H7 (cell line): ENCODE measurements at regions not wholly inside any gene's neighbourhood (a gene's known extent, or its start where the extent isn't known, plus 50 kb on each side); places are given as distances from the start of the nearest gene placed in this dataset.

Experiments used
- DNase-seq: peaks from one replicate; pipeline ENCODE4 v3.0.0; 2012
- H3K27me3 ChIP-seq: 2 replicates; pipeline ENCODE4 v1.6.0; 2011; ENCODE audit warnings: mild to moderate bottlenecking, low read length; ENCODE audit not compliant: control insufficient read depth, insufficient read depth
- H3K36me3 ChIP-seq: replicated peaks from 2 replicates; pipeline ENCODE4 v1.5.1; 2011; ENCODE audit warnings: low read length; ENCODE audit not compliant: control insufficient read depth, insufficient read depth
- H3K4me3 ChIP-seq: 2 replicates; pipeline ENCODE4 v1.5.1; 2011; ENCODE audit warnings: low read depth, mild to moderate bottlenecking, control low read depth, low read length, moderate library complexity; ENCODE audit not compliant: insufficient read depth

- H3K36me3 ChIP-seq: no peaks in the 10 kb centered on the region
- DNase-seq: no peak
- H3K4me3 ChIP-seq: no peak overlapping the region
- H3K27me3 ChIP-seq: no peaks in the 10 kb centered on the region
Observed at GRCh38 chr16:5841974-5842373, 744.4 kb upstream of the EEF2KMT start.

DNA sequence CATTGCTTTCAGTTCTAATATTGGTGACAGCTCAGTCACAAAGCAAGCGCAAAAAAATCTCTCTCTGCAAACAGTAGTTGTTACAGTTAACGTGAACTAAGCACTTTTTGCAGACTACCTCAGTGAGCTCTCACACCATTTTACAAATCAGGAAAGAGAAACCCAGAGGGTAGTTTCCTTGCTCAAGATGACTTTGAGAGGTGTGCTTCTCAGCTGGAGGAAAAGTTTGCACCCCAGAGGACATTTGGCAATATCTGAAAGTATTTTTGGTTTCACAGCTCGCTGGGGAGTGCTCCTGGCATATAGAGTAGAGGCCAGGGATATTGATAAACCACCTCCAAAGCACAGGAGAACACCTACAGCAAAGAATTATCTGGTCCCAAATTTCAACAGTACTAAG lies 741.1 kb upstream of the EEF2KMT start:
- no peaks in the 10 kb centered on the region for H3K27me3 ChIP-seq
- no peak overlapping the region for H3K4me3 ChIP-seq
- H3K36me3 ChIP-seq: no peaks in the 10 kb centered on the region
- no peak for DNase-seq

DNA sequence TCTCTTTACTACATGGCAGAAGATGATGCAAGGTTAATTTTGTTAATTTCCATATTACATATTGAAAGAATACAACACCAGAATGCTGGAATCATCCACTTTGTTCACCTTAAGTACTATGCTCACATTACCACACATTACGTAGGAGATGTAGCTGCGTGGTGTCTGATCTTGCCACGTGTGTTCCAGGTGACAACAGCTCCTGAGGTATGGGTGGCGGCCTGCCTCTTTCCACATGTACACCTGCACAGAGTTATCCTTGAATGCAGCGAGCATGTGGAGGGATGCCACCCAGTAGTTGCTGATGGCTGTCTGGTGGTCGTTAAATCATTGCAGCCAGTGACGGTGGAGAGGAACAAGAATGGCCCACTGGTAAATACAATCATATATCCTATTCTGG lies 740.5 kb upstream of the EEF2KMT start:
- Histone ChIP-seq H3K4me3 (no peak overlapping the region), H3K36me3 (no peaks in the 10 kb centered on the region), H3K27me3 (no peaks in the 10 kb centered on the region)
- no peak for DNase-seq

GRCh38 chr16:5837007-5837670 lies 739.5 kb upstream of the EEF2KMT start:
- Histone ChIP-seq H3K36me3 (no peaks in the 10 kb centered on the region), H3K27me3 (no peaks in the 10 kb centered on the region), H3K4me3 (no peak overlapping the region)
- DNase-seq: no peak

DNA sequence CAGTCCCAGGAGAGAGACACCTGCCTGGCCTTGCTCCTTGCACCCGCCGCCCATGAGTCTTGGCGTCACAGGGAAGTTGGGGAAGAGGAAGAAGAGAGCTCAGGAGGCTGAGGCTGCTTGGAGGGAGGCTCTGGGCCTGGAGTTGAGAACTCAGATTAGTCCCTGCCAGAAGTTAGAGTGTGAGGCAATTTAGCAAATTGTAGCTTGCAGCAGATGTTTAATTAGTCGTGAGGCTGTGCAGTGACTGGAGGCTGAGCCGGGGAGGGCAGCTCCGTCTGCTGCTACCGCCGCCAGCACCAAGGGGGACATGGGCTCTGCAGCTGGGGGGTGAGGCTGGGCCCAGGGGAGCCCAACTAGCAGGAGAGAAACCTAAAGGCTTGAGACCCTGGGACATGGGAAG lies 738.3 kb upstream of the EEF2KMT start:
- H3K36me3 ChIP-seq: no peaks in the 10 kb centered on the region

DNA sequence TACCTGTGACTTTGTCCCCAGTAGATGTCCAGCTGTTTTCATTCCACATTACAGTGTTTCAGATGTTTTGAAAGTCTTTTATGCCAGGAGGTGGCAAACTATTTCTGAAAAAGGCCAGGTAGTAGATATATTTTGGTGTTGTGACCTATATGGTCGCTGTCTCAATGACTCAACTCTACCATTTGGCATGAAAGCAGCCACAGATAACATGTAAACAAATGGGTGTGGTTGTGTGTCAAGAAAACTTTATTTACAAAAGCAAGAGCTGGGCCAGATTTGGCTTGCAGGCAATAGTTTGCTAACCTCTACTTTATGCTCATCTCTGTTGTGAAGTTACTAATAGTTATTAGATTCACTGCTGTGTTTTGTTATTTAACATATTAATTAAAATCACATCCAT lies 728.7 kb upstream of the EEF2KMT start:
- no peak overlapping the region for H3K4me3 ChIP-seq
- no peaks in the 10 kb centered on the region for H3K36me3 ChIP-seq
- no peak for DNase-seq
- H3K27me3 ChIP-seq: no peaks in the 10 kb centered on the region

More for the DNA sequence above, 738.3 kb upstream of the EEF2KMT start:
- no peaks in the 10 kb centered on the region for H3K27me3 ChIP-seq
- no peak overlapping the region for H3K4me3 ChIP-seq
- no peak for DNase-seq

- no peak for DNase-seq
Observed at GRCh38 chr16:5820472-5820871, 722.9 kb upstream of the EEF2KMT start.

DNA sequence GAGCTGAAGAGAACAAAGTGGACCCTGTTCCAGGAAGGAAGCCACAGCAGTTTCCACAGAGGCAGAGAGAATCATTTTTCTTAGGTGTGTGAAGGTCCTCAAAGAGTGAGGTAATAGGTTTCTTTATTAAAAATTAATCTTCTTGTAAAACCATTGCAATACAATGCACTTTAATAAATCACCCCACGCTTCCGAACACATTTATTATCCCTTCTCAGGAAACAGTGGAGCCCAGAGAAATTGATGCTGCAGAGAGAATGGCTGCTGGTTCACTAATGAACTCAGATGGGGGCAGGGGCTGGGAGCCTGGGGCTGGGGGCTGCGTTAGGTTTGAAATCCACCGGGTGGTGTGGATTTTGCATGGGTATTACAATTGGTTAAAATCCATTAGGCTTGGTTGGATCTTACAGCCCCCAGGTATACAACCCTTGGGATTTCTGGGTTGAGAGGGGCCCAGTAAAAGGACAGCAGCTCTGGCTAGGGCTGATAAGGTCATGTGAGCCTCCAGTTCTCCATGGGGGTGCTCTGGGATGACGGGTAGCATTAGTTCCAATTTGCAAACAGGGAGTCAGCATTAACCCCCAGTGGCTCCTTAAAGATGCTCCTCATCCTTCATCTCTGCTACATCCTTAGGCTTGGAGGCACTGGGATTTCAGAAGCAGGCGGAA lies 718.1 kb upstream of the EEF2KMT start:
- no peaks in the 10 kb centered on the region for H3K36me3 ChIP-seq
- H3K4me3 ChIP-seq: no peak overlapping the region
- H3K27me3 ChIP-seq: no peaks in the 10 kb centered on the region
- no peak for DNase-seq

More at GRCh38 chr16:5820472-5820871, 722.9 kb upstream of the EEF2KMT start:
- no peak overlapping the region for H3K4me3 ChIP-seq
- no peaks in the 10 kb centered on the region for H3K27me3 ChIP-seq
- H3K36me3 ChIP-seq: no peaks in the 10 kb centered on the region

DNA sequence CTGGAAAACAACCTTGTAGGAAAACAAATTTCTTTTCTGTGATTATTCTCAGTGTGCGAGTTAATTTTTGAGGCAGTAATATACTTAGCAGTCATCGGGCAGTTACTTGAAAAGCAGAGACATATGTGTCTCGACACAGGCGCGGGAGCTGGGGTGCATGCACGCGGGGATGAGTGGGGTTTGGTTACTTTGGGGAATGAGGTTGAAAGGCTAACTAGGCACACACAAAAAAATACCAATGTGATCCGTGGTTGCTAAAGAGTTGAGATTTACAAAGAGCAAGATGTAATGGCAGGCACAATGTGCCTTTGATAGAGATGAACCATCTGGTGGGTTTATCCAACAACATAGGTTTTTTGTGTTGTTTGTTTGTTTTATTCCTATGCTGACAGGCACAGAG lies 703.8 kb upstream of the EEF2KMT start:
- H3K27me3 ChIP-seq: no peaks in the 10 kb centered on the region
- H3K36me3 ChIP-seq: no peaks in the 10 kb centered on the region
- DNase-seq: no peak
- no peak overlapping the region for H3K4me3 ChIP-seq

- no peak for DNase-seq
- H3K36me3 ChIP-seq: no peaks in the 10 kb centered on the region
- no peaks in the 10 kb centered on the region for H3K27me3 ChIP-seq
- no peak overlapping the region for H3K4me3 ChIP-seq
Observed at GRCh38 chr16:5793556-5793955, 696.0 kb upstream of the EEF2KMT start.

DNA sequence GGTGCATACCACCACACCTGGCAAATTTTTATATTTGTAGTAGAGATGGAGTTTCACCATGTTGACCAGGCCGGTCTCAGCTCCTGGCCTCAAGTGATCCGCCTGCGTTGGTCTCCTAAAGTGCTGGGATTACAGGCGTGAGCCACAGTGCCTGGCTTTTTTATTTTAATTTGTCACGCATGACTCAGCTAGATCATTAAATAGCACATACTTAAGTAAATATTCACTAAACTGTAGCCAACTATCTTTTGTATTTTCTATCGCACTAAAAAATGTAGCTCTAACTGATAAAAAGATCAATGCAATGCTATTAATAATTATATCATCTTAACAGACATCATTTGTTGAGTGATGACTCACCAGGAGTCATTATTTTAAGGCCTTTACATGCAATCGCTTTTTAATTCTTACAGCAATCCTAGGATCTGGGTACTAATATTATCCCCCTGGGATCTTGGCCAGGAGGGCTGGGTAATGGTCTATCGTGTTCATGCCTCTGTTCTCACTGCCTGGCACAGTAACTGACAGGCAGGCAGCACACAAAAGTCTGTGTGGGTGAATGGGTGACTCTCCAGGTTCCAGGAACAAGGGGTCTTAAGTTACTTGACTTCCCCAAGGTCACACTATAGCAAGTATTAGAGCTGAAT lies 693.5 kb upstream of the EEF2KMT start:
- Histone ChIP-seq H3K4me3 (no peak overlapping the region), H3K27me3 (no peaks in the 10 kb centered on the region), H3K36me3 (no peaks in the 10 kb centered on the region)
- DNase-seq: no peak

GRCh38 chr16:5790512-5790911 lies 692.9 kb upstream of the EEF2KMT start:
- Histone ChIP-seq H3K27me3 (no peaks in the 10 kb centered on the region), H3K36me3 (no peaks in the 10 kb centered on the region), H3K4me3 (no peak overlapping the region)
- peak; percentile 56 for DNase-seq

- Histone ChIP-seq H3K4me3 (no peak overlapping the region), H3K36me3 (no peaks in the 10 kb centered on the region), H3K27me3 (no peaks in the 10 kb centered on the region)
- DNase-seq: no peak
Observed at GRCh38 chr16:5789033-5789432, 691.4 kb upstream of the EEF2KMT start.

DNA sequence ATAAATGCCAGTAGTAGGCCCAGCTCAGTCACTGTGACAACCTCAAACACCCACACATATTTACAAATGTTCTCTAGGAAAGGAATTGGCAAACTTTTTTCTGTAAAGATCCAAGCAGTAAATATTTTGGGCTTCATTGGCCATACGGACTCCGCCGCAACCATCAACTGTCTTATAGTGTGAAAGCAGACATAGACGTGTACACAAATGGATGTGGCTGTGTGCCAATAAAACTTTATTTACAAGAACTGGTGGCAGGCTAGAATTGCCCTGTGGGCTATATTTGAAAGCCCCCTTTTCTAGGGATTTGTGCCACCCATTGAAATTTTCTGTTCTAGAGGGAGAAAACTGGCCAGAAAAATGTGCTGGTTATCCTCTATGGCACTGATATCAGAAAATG lies 683.8 kb upstream of the EEF2KMT start:
- Histone ChIP-seq H3K4me3 (no peak overlapping the region), H3K27me3 (no peaks in the 10 kb centered on the region), H3K36me3 (no peaks in the 10 kb centered on the region)
- no peak for DNase-seq

GRCh38 chr16:5776876-5777275 lies 679.3 kb upstream of the EEF2KMT start:
- H3K36me3 ChIP-seq: no peaks in the 10 kb centered on the region
- H3K4me3 ChIP-seq: no peak overlapping the region
- H3K27me3 ChIP-seq: no peaks in the 10 kb centered on the region
- DNase-seq: no peak
